ENCODE measurements at regions not wholly inside any gene's neighbourhood (a gene's known extent, or its start where the extent isn't known, plus 50 kb on each side); places are given as distances from the start of the nearest gene placed in this dataset.

DNA sequence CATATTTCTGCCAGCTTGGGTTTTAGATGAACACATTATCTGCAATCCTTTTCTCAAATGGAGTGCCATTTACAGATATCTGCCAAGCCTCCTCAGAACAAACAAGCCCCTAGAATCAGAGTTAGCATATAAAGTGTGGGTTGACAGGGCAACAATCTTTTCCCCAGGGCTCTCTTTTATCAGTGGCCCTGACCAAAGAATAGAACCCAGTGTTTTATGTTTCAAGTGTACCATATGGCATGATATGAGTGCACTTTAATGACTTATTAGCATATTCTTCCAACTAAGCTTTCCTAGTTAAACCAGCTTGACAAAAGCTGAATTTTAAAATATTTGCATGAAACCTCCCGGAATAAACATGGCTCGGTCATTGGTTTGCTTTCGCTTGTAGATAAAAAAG is 57.3 kb downstream of the EVX1 start:
- H3K9me3 Mint-ChIP-seq, result no peaks in the 10 kb centered on the region
- TF ChIP-seq, protein P1, sequence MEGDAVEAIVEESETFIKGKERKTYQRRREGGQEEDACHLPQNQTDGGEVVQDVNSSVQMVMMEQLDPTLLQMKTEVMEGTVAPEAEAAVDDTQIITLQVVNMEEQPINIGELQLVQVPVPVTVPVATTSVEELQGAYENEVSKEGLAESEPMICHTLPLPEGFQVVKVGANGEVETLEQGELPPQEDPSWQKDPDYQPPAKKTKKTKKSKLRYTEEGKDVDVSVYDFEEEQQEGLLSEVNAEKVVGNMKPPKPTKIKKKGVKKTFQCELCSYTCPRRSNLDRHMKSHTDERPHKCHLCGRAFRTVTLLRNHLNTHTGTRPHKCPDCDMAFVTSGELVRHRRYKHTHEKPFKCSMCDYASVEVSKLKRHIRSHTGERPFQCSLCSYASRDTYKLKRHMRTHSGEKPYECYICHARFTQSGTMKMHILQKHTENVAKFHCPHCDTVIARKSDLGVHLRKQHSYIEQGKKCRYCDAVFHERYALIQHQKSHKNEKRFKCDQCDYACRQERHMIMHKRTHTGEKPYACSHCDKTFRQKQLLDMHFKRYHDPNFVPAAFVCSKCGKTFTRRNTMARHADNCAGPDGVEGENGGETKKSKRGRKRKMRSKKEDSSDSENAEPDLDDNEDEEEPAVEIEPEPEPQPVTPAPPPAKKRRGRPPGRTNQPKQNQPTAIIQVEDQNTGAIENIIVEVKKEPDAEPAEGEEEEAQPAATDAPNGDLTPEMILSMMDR (IDR thresholded peaks at IDR 0.05), result no peak
- H3K36me3 Mint-ChIP-seq (ENCODE audit: low read depth), result no peaks in the 10 kb centered on the region
- H3K27me3 Mint-ChIP-seq (ENCODE audit: insufficient read depth), result peaks cover 13% of the 10 kb centered on the region
- no peak overlapping the region for H3K4me3 Mint-ChIP-seq
- H3K27ac Mint-ChIP-seq, result no peak overlapping the region
- DNase-seq, result no peak
- H3K4me1 Mint-ChIP-seq (ENCODE audit: low read depth), result peaks cover 6% of the 10 kb centered on the region; the same call in 1 of the 2 replicates

DNA sequence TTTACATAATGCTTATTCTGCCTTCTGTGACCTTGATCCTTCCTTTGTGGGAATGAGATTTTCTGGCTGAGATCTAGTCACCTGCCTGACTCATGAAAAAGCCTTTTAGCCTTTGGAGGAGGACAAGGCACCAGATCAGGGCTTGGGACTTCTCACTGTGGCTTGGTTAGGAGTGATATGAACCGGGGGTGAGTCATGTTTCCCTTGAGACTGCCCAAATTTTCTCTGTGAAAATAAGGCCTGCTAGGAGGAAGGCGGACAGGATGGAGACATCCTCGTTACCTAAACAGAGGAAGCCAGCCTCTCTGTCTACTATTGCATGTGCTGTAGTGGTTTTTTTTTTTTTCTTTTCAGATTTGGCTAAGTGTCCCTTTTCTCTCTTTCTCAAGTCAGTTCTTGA is 57.8 kb downstream of the EVX1 start:
- Mint-ChIP-seq H3K4me1 (ENCODE audit: low read depth) (peaks cover 6% of the 10 kb centered on the region; the same call in 1 of the 2 replicates), H3K4me3 (no peak overlapping the region)
- DNase-seq, result no peak

DNA sequence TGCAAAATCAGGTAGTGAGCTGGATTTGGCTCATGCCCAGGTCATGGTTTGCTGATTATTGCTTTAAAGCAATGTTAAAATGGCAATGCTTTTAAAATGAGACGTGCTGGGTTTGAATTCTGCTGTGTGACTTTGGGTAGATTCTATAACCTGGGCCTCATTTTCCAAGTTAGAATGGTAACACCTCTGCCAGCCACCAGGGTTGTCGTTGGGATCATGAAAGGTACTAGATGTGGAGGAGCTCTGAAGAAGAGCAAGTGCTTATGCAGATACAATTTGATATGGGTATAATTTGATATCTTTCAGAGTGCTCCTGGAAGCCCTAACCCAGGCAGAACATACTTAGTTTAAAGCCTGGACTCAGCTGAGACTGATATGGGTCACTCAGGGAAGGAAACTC is 60.0 kb downstream of the EVX1 start:
- TF ChIP-seq, protein P1 (IDR thresholded peaks at IDR 0.05), result no peak; the same call in 1 of the 2 replicates
- Mint-ChIP-seq H3K27me3 (ENCODE audit: insufficient read depth) (peaks cover 12% of the 10 kb centered on the region), H3K4me1 (ENCODE audit: low read depth) (peaks cover 6% of the 10 kb centered on the region; the same call in 1 of the 2 replicates), H3K9me3 (no peaks in the 10 kb centered on the region), H3K36me3 (ENCODE audit: low read depth) (no peaks in the 10 kb centered on the region), H3K27ac (no peak overlapping the region), H3K4me3 (no peak overlapping the region)
- no peak for DNase-seq

More for the DNA sequence above, 57.8 kb downstream of the EVX1 start:
- H3K27me3 Mint-ChIP-seq (ENCODE audit: insufficient read depth), result peaks cover 15% of the 10 kb centered on the region
- no peaks in the 10 kb centered on the region for H3K9me3 Mint-ChIP-seq
- no peaks in the 10 kb centered on the region for H3K36me3 Mint-ChIP-seq (ENCODE audit: low read depth)
- H3K27ac Mint-ChIP-seq, result no peak overlapping the region
- TF ChIP-seq, protein P1 (IDR thresholded peaks at IDR 0.05), result no peak

DNA sequence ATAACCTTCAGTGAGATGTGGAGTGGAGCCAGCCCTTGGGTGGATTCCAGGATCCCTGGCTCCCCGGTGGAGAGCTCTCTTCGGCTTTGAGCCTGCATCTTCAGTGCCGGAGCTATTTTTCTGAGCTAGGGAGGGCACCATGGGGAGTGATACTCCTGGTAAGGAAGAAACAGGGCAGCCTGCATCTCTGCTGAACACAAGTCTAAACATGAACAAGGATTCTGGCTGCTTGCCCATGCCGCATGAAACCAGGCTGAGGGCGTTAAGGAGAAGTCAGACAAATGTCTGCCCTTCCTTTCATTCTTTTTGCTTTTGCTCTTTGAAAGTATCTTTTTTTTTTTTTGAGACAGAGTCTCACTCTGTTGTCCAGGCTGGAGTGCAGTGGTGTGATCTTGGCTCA is 60.4 kb downstream of the EVX1 start:
- Mint-ChIP-seq H3K27ac (no peak overlapping the region), H3K27me3 (ENCODE audit: insufficient read depth) (peaks cover 12% of the 10 kb centered on the region), H3K4me1 (ENCODE audit: low read depth) (peaks cover 6% of the 10 kb centered on the region; the same call in 1 of the 2 replicates), H3K9me3 (no peaks in the 10 kb centered on the region), H3K36me3 (ENCODE audit: low read depth) (no peaks in the 10 kb centered on the region), H3K4me3 (no peak overlapping the region)
- no peak for DNase-seq
- TF ChIP-seq, protein P1 (IDR thresholded peaks at IDR 0.05), result no peak

DNA sequence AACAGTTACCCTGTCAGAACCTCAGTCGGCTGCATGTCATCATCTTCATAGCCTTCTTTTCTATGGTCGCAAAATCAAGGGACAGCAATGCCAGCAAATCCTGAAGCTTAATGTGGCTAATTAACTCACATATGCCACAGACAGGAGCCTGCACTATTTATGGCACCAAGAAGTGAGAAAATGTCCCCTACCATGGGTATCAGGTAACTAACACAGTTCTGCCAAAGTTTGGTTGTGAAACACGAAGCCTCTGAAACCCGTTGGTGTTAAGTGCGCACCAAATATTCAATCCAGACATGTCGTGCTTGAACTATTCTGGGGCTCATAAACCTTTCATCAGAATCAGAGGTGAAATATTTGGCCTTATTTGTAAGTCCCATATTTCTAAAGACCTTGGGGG is 63.3 kb downstream of the EVX1 start:
- no peak overlapping the region for H3K27ac Mint-ChIP-seq
- H3K4me1 Mint-ChIP-seq (ENCODE audit: low read depth), result no peaks in the 10 kb centered on the region
- DNase-seq, result no peak
- H3K36me3 Mint-ChIP-seq (ENCODE audit: low read depth), result no peaks in the 10 kb centered on the region
- peaks cover 14% of the 10 kb centered on the region for H3K27me3 Mint-ChIP-seq (ENCODE audit: insufficient read depth)
- TF ChIP-seq, protein P1 (IDR thresholded peaks at IDR 0.05), result no peak
- no peaks in the 10 kb centered on the region for H3K9me3 Mint-ChIP-seq
- no peak overlapping the region for H3K4me3 Mint-ChIP-seq

DNA sequence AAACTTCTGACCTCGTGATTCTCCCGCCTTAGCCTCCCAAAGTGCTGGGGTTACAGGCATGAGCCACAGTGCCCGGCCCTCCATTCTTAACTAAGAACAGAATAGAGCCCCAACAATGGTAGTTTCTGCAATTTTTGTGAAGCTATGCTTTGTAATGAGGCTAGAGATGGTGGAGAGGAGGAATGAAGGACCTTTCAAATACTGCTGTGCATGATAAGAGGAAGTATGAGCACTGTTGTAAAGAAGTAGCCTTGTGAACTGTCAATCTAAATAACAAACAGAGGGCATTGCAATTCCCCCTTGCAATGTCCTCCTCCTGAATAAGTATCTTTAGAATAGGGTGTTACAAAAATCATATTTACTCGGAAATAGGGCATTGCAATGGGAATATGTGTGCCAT is 70.2 kb downstream of the EVX1 start:
- Mint-ChIP-seq H3K4me3 (no peak overlapping the region), H3K27me3 (ENCODE audit: insufficient read depth) (peaks cover 10% of the 10 kb centered on the region), H3K9me3 (no peaks in the 10 kb centered on the region), H3K36me3 (ENCODE audit: low read depth) (no peaks in the 10 kb centered on the region), H3K27ac (no peak overlapping the region), H3K4me1 (ENCODE audit: low read depth) (peaks cover 6% of the 10 kb centered on the region; the same call in 1 of the 2 replicates)
- TF ChIP-seq, protein P1 (IDR thresholded peaks at IDR 0.05), result no peak
- no peak for DNase-seq
